K562 (cell line): ENCODE measurements at regions not wholly inside any gene's neighbourhood (a gene's known extent, or its start where the extent isn't known, plus 50 kb on each side); places are given as distances from the start of the nearest gene placed in this dataset.

Source experiments
- ATAC-seq: fragments of 200-7000 bp; cut with Tn5 transposase; 3 replicates; pipeline ENCODE4 v1.9.1; 2020; ENCODE audit warnings: moderate library complexity
- BruUV-seq: library from RNA; stranded (reverse); fragments of 400-500 nt; replicated peaks from 2 replicates; lab custom pipeline; 2021; lab: Mats Ljungman, UMichigan
- CTCF ChIA-PET: fragments of 300-600 bp; formaldehyde crosslinking; extraction: SDS; loops from one replicate; lab custom pipeline; 2021; ENCODE audit warnings: low intra/inter-chr PET ratio; lab: Yijun Ruan, JAX
- POLR2A ChIA-PET: fragments of 300-600, 350-650 bp; sonication (Branson Sonifier 250); formaldehyde crosslinking; extraction: SDS; loops from one replicate; lab custom pipeline; 2021; ENCODE audit warnings: antibody characterized with exemption, inconsistent platforms; lab: Yijun Ruan, JAX
- DNase-seq, 4 experiments: peaks; one replicate each; pipeline versions ENCODE4 v3.0.0 to v3.0.0-alpha.2; 2011 to 2018; ENCODE audit warnings: low spot score in 3 of 4, mixed read lengths in 3 of 4; ENCODE audit errors: extremely low read depth in 1 of 4
- FAIRE-seq: peaks from 2 replicates; lab custom pipeline; 2011; peaks lifted over from hg19 to GRCh38; lab: Jason Lieb, UNC
- H2AFZ ChIP-seq: 2 replicates; pipeline ENCODE4 v1.6.0; 2011; ENCODE audit warnings: low read depth, low read length, control low read depth, inconsistent platforms
- H3K27ac ChIP-seq: fragments of 200-600 bp; 3 replicates; pipeline ENCODE4 v1.8.0; 2011; ENCODE audit warnings: low read depth, mild to moderate bottlenecking, control low read depth, inconsistent platforms, low read length, moderate library complexity, mixed read lengths; ENCODE audit errors: extremely low read depth
- H3K27me3 ChIP-seq, 2 experiments: fragments of 300-600 bp in 1 of 2; 2 replicates in 1 of 2; 3 replicates in 1 of 2; pipeline versions ENCODE4 v1.6.0 to v1.8.0; 2011; ENCODE audit warnings: inconsistent platforms in 2 of 2, low read length in 2 of 2, mild to moderate bottlenecking in 1 of 2, mixed read lengths in 1 of 2, moderate library complexity in 1 of 2; ENCODE audit not compliant: control insufficient read depth in 2 of 2, insufficient read depth in 2 of 2
- H3K36me3 ChIP-seq: fragments of 300-600 bp; 3 replicates; pipeline ENCODE4 v1.8.0; 2011; ENCODE audit warnings: mild to moderate bottlenecking, low read length, inconsistent platforms; ENCODE audit not compliant: control insufficient read depth, insufficient read depth
- H3K4me1 ChIP-seq, 2 experiments: fragments of 200-600 bp in 1 of 2; replicated peaks in 1 of 2; 2 replicates in 1 of 2; 3 replicates in 1 of 2; pipeline versions ENCODE4 v1.5.1 to v1.8.0; 2011; ENCODE audit warnings: inconsistent platforms in 2 of 2, low read length in 2 of 2, mild to moderate bottlenecking in 1 of 2, mixed read lengths in 1 of 2, moderate library complexity in 1 of 2; ENCODE audit not compliant: control insufficient read depth in 2 of 2, insufficient read depth in 2 of 2
- H3K4me2 ChIP-seq: 2 replicates; pipeline ENCODE4 v1.6.1; 2011; ENCODE audit warnings: low read length, control low read depth, inconsistent platforms, mixed read lengths; ENCODE audit not compliant: insufficient read depth
- H3K4me3 ChIP-seq: fragments of 200-600 bp; sonication (generic), shearing (Covaris generic); 2 replicates; pipeline ENCODE4 v1.5.1; 2016; ENCODE audit warnings: control low read depth, inconsistent platforms
- H3K79me2 ChIP-seq: fragments of 200-600 bp; 3 replicates; pipeline ENCODE4 v1.8.0; 2011; ENCODE audit warnings: low read length, inconsistent platforms; ENCODE audit not compliant: control insufficient read depth, insufficient read depth
- H3K9ac ChIP-seq, 2 experiments: 2 replicates each; pipeline versions ENCODE4 v1.6.0 to v1.6.1; 2011; ENCODE audit warnings: low read depth in 2 of 2, low read length in 2 of 2, control low read depth in 1 of 2, inconsistent platforms in 1 of 2, mild to moderate bottlenecking in 1 of 2, mixed read lengths in 1 of 2; ENCODE audit not compliant: insufficient read depth in 1 of 2
- H3K9me1 ChIP-seq: one replicate; pipeline ENCODE4 v1.6.0; 2011; ENCODE audit warnings: inconsistent platforms, mild to moderate bottlenecking, low read length, moderate library complexity; ENCODE audit not compliant: control insufficient read depth, insufficient read depth
- H3K9me3 ChIP-seq: replicated peaks from 2 replicates; pipeline ENCODE4 v1.5.1; 2011; ENCODE audit warnings: low read depth, low read length, inconsistent platforms; ENCODE audit not compliant: control insufficient read depth, insufficient read depth
- H4K20me1 ChIP-seq: replicated peaks from 2 replicates; pipeline ENCODE4 v1.6.1; 2011; ENCODE audit warnings: low read length, inconsistent platforms, mixed read lengths; ENCODE audit not compliant: control insufficient read depth, insufficient read depth
- ETS2 ChIP-seq: IDR thresholded peaks from 2 replicates; pipeline ENCODE4 v1.6.1; 2016; ENCODE audit warnings: borderline replicate concordance, missing genetic modification characterization, mild to moderate bottlenecking, moderate library complexity, missing compliant biosample characterization; ENCODE audit not compliant: poor library complexity, severe bottlenecking
- FOXA3 ChIP-seq, 2 experiments: fragments of 450-650 bp in 1 of 2; sonication (generic) in 1 of 2; formaldehyde crosslinking; IDR thresholded peaks in 1 of 2; conservative IDR thresholded peaks in 1 of 2; 2 replicates each; pipeline versions ENCODE4 v1.4.0 to v1.8.0; 2020 to 2022; ENCODE audit warnings: mild to moderate bottlenecking in 2 of 2, missing genetic modification reagents in 1 of 2
- MAFK ChIP-seq: IDR thresholded peaks from 2 replicates; pipeline ENCODE4 v1.6.1; 2011; ENCODE audit warnings: low read length, improper control_type of control experiment
- MTA3 ChIP-seq: fragments of 450-650 bp; formaldehyde crosslinking; IDR thresholded peaks from 2 replicates; pipeline ENCODE4 v1.6.1; 2017; ENCODE audit warnings: mild to moderate bottlenecking, borderline replicate concordance
- NR0B1 ChIP-seq: fragments of 450-650 bp; IDR thresholded peaks from one replicate; pipeline ENCODE4 v1.6.1; 2018; ENCODE audit warnings: mild to moderate bottlenecking, moderate library complexity; ENCODE audit not compliant: partially characterized antibody
- RBM39 ChIP-seq: fragments of 200-400 bp; formaldehyde crosslinking; optimal IDR thresholded peaks from 2 replicates; pipeline ENCODE3; 2018; ENCODE audit warnings: low read depth, low read length
- SMARCE1 ChIP-seq: fragments of 450-650 bp; IDR thresholded peaks from 2 replicates; pipeline ENCODE4 v1.7.1; 2016; ENCODE audit warnings: mild to moderate bottlenecking
- TAF15 ChIP-seq: fragments of 200-400 bp; formaldehyde crosslinking; IDR thresholded peaks from 2 replicates; pipeline ENCODE4 v1.6.1; 2017; ENCODE audit warnings: mild to moderate bottlenecking, low read depth, low read length, moderate library complexity
- ZNF253 ChIP-seq: fragments of 250-450 bp; sonication (Bioruptor Pico); conservative IDR thresholded peaks from 2 replicates; pipeline ENCODE4 v1.6.1; 2021; ENCODE audit warnings: mild to moderate bottlenecking
- WGBS: fragments of 100-300 bp; shearing (Covaris generic); methylation state at CpG from one replicate; pipeline ENCODE4 v1.1.6; 2016; ENCODE audit warnings: low coverage, mixed read lengths; ENCODE audit not compliant: insufficient coverage; ENCODE audit errors: missing lambda C conversion rate; 5-methylcytosine and 5-hydroxymethylcytosine counted together
- in situ Hi-C: fragments of 300-500 bp; cut with MboI; formaldehyde crosslinking; loops from 4 replicates; pipeline ENCODE4 v1.15.0; 2018; ENCODE audit warnings: inconsistent platforms, mixed read lengths
- intact Hi-C: fragments of 100-400 bp; cut with micrococcal nuclease; formaldehyde crosslinking; loops from 2 replicates; pipeline ENCODE4 v1.14.2; 2022

GRCh38 chr6:126722411-126722810 is 382.5 kb downstream of the CENPW start (continued):
- no peak for TF ChIP-seq NR0B1
- TF ChIP-seq MTA3, result no peak
- no peak for TF ChIP-seq ZNF253

DNA sequence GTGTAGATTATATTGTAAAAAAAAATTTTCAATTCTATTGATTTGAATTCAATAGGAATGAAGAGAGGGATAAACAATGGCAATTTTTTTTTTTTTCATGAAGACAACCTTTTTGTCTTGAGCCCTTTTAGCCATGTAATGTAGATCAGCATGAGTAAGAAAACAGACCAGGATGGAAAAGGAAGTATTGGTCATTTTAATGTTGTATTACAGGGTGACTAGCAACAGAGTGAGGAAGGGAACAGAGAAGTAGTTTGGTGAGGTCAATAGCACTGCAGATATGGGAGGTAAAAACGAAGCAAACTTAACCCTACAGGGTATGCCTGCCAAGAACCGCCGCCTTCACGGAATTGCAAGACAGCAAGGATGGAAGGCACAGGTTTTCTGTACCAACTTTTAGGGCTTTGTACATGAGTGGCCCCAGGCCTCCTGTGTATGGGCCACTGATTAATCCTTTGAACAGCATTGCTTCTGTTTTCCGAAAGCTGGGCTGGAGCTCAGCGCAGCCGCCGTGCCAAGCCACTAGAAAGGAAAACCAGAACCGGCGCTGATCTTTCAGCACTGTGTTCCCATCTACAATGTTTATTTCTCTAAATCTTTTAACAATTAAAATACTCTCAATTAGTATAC is 383.7 kb downstream of the CENPW start:
- in situ Hi-C loops (no loop called here), intact Hi-C loops (no loop called here)
- ATAC-seq (no peak), FAIRE-seq (no peak), DNase-seq (no peak)
- ChIA-PET POLR2A (no interaction called here), CTCF (no interaction called here)
- Histone ChIP-seq H3K4me3 (no peak overlapping the region), H3K4me2 (no peak overlapping the region), H3K79me2 (no peaks in the 10 kb centered on the region), H3K4me1 (no peaks in the 10 kb centered on the region)
- TF ChIP-seq TAF15 (no peak), ETS2 (tag) (no peak), SMARCE1 (no peak), MAFK (no peak), FOXA3 (CRISPR knock-in tag; conservative IDR thresholded peaks at IDR 0.05 in 1 of 2, IDR thresholded peaks at IDR 0.05 in 1 of 2) (no peak), RBM39 (no peak)
- TF ChIP-seq, all 486 proteins: peak for 0
- no peak overlapping the region for H2AFZ ChIP-seq
- 0% methylated on average over 10 of the region's 10 CpGs for WGBS
- H4K20me1 ChIP-seq, result no peaks in the 10 kb centered on the region
- H3K27ac ChIP-seq, result no peak overlapping the region
- no peaks in the 10 kb centered on the region for H3K9me1 ChIP-seq
- 0 out of 2 replicates have a peak, but pooled peaks cover 2% of the 10 kb centered on the region for H3K9me3 ChIP-seq
- no peaks in the 10 kb centered on the region for H3K27me3 ChIP-seq
- no peaks in the 10 kb centered on the region for H3K36me3 ChIP-seq
- BruUV-seq, result no TSS peak
- no peak overlapping the region for H3K9ac ChIP-seq
